GM12878 (cell line): ENCODE measurements at regions not wholly inside any gene's neighbourhood (a gene's known extent, or its start where the extent isn't known, plus 50 kb on each side); places are given as distances from the start of the nearest gene placed in this dataset.

Experiments used
- ATAC-seq: fragments of 200-7000 bp; cut with Tn5 transposase; 3 replicates; pipeline ENCODE4 v1.9.1; 2020; ENCODE audit warnings: mild to moderate bottlenecking, moderate library complexity
- BruUV-seq: library from RNA; stranded (reverse); fragments of 400-500 nt; replicated peaks from 2 replicates; lab custom pipeline; 2021; lab: Mats Ljungman, UMichigan
- CTCF ChIA-PET: fragments of 300-600 bp; sonication (Branson Sonifier 250); formaldehyde crosslinking; extraction: SDS; loops from one replicate; lab custom pipeline; 2021; ENCODE audit warnings: inconsistent platforms; lab: Yijun Ruan, JAX
- POLR2A ChIA-PET: fragments of 350-600 bp; formaldehyde crosslinking; extraction: SDS; loops from one replicate; lab custom pipeline; 2021; ENCODE audit warnings: inconsistent platforms; lab: Charles Lee
- RAD21 ChIA-PET: fragments of 300-600 bp; sonication (Branson Sonifier 250); formaldehyde crosslinking; loops from one replicate; lab custom pipeline; 2023; ENCODE audit warnings: antibody characterized with exemption; ENCODE audit not compliant: unreplicated experiment; lab: Charles Lee
- SMC1A ChIA-PET: fragments of 300-600 bp; sonication (Branson Sonifier 250); formaldehyde crosslinking; loops from one replicate; lab custom pipeline; 2023; ENCODE audit not compliant: unreplicated experiment, uncharacterized antibody; lab: Charles Lee
- DNase-seq: peaks from one replicate; pipeline ENCODE4 v3.0.0-alpha.2; 2011; ENCODE audit warnings: low read depth, low spot score
- FAIRE-seq: peaks from 3 replicates; lab custom pipeline; 2011; peaks lifted over from hg19 to GRCh38; lab: Jason Lieb, UNC
- H2AFZ ChIP-seq: 2 replicates; pipeline ENCODE4 v1.6.0; 2011; ENCODE audit warnings: low read depth, low read length, control low read depth; ENCODE audit not compliant: control insufficient read depth
- H3K27ac ChIP-seq: 2 replicates; pipeline ENCODE4 v1.5.1; 2011; ENCODE audit warnings: control low read depth; ENCODE audit not compliant: control insufficient read depth, insufficient read depth
- H3K27me3 ChIP-seq, 2 experiments: replicated peaks in 1 of 2; 2 replicates each; pipeline versions ENCODE4 v1.6.0 to v1.6.1; 2011; ENCODE audit warnings: low read length in 1 of 2; ENCODE audit not compliant: control insufficient read depth in 2 of 2, insufficient read depth in 2 of 2
- H3K36me3 ChIP-seq, 2 experiments: 2 replicates each; pipeline ENCODE4 v1.5.1; 2011; ENCODE audit warnings: low read length in 1 of 2; ENCODE audit not compliant: control insufficient read depth in 2 of 2, insufficient read depth in 2 of 2
- H3K4me1 ChIP-seq: 2 replicates; pipeline ENCODE4 v1.6.1; 2011; ENCODE audit warnings: mild to moderate bottlenecking, low read length, moderate library complexity, mixed read lengths; ENCODE audit not compliant: control insufficient read depth, insufficient read depth
- H3K4me2 ChIP-seq: 2 replicates; pipeline ENCODE4 v1.6.0; 2011; ENCODE audit warnings: control low read depth; ENCODE audit not compliant: control insufficient read depth, insufficient read depth
- H3K4me3 ChIP-seq: fragments of 200-600 bp; sonication (generic); 2 replicates; pipeline ENCODE4 v1.5.1; 2016
- H3K79me2 ChIP-seq: 2 replicates; pipeline ENCODE4 v1.6.0; 2011; ENCODE audit warnings: low read length; ENCODE audit not compliant: control insufficient read depth, insufficient read depth
- H3K9ac ChIP-seq: 2 replicates; pipeline ENCODE4 v1.8.0; 2011; ENCODE audit warnings: low read length, control low read depth, mixed read lengths; ENCODE audit not compliant: control insufficient read depth, insufficient read depth
- H3K9me3 ChIP-seq: replicated peaks from 3 replicates; pipeline ENCODE4 v1.5.1; 2011; ENCODE audit warnings: mild to moderate bottlenecking, low read length; ENCODE audit not compliant: control insufficient read depth, insufficient read depth
- H4K20me1 ChIP-seq: 2 replicates; pipeline ENCODE4 v1.6.0; 2011; ENCODE audit not compliant: control insufficient read depth, insufficient read depth
- ATF7 ChIP-seq: fragments of 450-650 bp; IDR thresholded peaks from 2 replicates; pipeline ENCODE4 v1.6.1; 2016; ENCODE audit warnings: low read depth, mild to moderate bottlenecking
- BMI1 ChIP-seq: fragments of 450-650 bp; IDR thresholded peaks from 2 replicates; pipeline ENCODE4 v1.6.1; 2016; ENCODE audit warnings: mild to moderate bottlenecking, moderate library complexity, borderline replicate concordance
- EP300 ChIP-seq, 2 experiments: fragments of 150-350 bp in 1 of 2; IDR thresholded peaks; 2 replicates each; pipeline ENCODE4 v1.6.1; 2011 to 2012; ENCODE audit warnings: low read depth in 2 of 2, low read length in 2 of 2, borderline replicate concordance in 1 of 2, improper control_type of control experiment in 1 of 2, inconsistent platforms in 1 of 2; ENCODE audit not compliant: control insufficient read depth in 1 of 2
- IKZF1 ChIP-seq: fragments of 450-650 bp; conservative IDR thresholded peaks from 2 replicates; pipeline ENCODE4 v1.6.1; 2017; ENCODE audit warnings: antibody characterized with exemption, mild to moderate bottlenecking
- SMAD1 ChIP-seq: fragments of 450-650 bp; IDR thresholded peaks from 2 replicates; pipeline ENCODE4 v1.6.1; 2018; ENCODE audit warnings: mild to moderate bottlenecking, low read depth; ENCODE audit not compliant: partially characterized antibody
- in situ Hi-C: fragments of 300-500 bp; cut with MboI; formaldehyde crosslinking; loops from 9 replicates; pipeline ENCODE4 v1.14.3; 2018; ENCODE audit warnings: mixed read lengths
- intact Hi-C: fragments of 100-400 bp; cut with micrococcal nuclease; formaldehyde crosslinking; loops from one replicate; pipeline ENCODE4 v1.14.2; 2022; ENCODE audit not compliant: unreplicated experiment

- POLR2A ChIA-PET: interaction anchor here (1.6 kb wide), 1 partner anchor 28 kb away, joined by 4 read pairs; no protein-coding TSS in a partner anchor
- H3K4me1 ChIP-seq: peaks cover 4% of the 10 kb centered on the region
- BruUV-seq: no TSS peak
These were observed 53.3 kb upstream of the BMP2K start for GRCh38 chr4:78722878-78723277.

More at GRCh38 chr4:78722878-78723277, 53.3 kb upstream of the BMP2K start:
- SMC1A ChIA-PET: interaction anchor here (0.7 to 4.1 kb wide), 4 partner anchors 11 to 111 kb away, joined by 3 to 22 read pairs (median 6); no protein-coding TSS in a partner anchor
- in situ Hi-C loops: no loop called here
- Histone ChIP-seq H3K4me3 (no peak overlapping the region), H3K9me3 (no peaks in the 10 kb centered on the region), H3K27ac (no peak overlapping the region), H2AFZ (no peak overlapping the region), H3K4me2 (no peak overlapping the region), H3K36me3 (no peaks in the 10 kb centered on the region), H4K20me1 (no peaks in the 10 kb centered on the region), H3K9ac (no peak overlapping the region), H3K79me2 (no peaks in the 10 kb centered on the region), H3K27me3 (no peaks in the 10 kb centered on the region)
- ATAC-seq (no peak), FAIRE-seq (peak; percentile 7), DNase-seq (no peak)
- CTCF ChIA-PET: interaction anchor here (1.0 to 2.0 kb wide), 3 partner anchors 14 to 110 kb away, joined by 3 to 4 read pairs (median 3); no protein-coding TSS in a partner anchor
- intact Hi-C loops: no loop called here
- RAD21 ChIA-PET: interaction anchor here (1.3 kb wide), 1 partner anchor 27 kb away, joined by 3 read pairs; no protein-coding TSS in a partner anchor
- TF ChIP-seq SMAD1: no peak
- no peak for TF ChIP-seq EP300 (IDR thresholded peaks at IDR 0.05; ENCODE audit: borderline replicate concordance in 1 of 2, control insufficient read depth in 1 of 2, low read depth in 2 of 2, low read length in 2 of 2)
- no peak for TF ChIP-seq IKZF1
- no peak for TF ChIP-seq ATF7
- no peak for TF ChIP-seq BMI1
